ENCODE measurements at regions not wholly inside any gene's neighbourhood (a gene's known extent, or its start where the extent isn't known, plus 50 kb on each side); places are given as distances from the start of the nearest gene placed in this dataset.

DNA sequence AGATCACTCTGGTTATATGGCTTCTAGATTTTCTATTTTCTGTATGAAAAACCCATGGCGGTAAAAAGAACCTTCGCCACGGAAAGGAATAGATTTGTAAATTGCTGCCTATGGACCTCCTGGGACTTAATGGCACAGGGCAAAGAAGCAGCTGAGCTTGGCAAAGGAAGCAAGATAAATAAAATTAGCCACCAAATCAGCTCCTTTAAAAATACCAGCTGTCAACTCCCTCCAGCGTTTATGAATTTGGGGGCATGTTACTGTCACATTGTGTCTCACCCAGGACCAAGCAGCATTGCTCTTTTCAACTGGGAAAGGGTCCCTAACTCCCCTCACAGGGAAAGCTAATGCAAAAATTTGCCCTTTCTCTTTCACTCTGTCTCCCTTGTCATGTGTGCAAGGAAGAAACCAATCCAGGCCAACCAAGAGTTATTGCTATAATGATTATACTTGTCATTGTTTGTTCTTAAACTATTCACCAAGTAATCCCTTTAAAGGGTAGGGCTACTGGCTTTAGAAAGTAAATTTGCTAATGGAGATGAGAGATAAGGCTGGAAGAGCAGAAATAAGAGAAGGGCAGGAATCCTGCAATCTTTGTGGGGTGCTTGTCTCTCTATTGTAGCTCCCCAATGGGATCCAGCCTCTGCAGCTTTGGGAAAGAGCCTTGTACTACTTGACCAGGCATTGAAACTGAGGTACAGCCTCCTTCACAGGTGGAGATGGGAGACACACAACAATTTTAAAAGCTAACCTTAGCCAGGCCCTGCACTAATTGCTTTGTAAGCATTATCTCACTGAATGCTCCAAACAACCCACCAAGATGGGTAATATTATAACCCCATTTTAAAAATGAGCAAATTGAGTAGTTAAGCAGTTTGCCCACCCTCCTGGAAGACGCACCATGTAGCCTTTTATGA, 119.1 kb upstream of the KLF7 start:
- H3K27me3 Mint-ChIP-seq (ENCODE audit: unreplicated experiment), result no peaks in the 10 kb centered on the region
- TF ChIP-seq, protein P1, sequence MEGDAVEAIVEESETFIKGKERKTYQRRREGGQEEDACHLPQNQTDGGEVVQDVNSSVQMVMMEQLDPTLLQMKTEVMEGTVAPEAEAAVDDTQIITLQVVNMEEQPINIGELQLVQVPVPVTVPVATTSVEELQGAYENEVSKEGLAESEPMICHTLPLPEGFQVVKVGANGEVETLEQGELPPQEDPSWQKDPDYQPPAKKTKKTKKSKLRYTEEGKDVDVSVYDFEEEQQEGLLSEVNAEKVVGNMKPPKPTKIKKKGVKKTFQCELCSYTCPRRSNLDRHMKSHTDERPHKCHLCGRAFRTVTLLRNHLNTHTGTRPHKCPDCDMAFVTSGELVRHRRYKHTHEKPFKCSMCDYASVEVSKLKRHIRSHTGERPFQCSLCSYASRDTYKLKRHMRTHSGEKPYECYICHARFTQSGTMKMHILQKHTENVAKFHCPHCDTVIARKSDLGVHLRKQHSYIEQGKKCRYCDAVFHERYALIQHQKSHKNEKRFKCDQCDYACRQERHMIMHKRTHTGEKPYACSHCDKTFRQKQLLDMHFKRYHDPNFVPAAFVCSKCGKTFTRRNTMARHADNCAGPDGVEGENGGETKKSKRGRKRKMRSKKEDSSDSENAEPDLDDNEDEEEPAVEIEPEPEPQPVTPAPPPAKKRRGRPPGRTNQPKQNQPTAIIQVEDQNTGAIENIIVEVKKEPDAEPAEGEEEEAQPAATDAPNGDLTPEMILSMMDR (IDR thresholded peaks at IDR 0.05; ENCODE audit: unreplicated experiment), result no peak
- intact Hi-C loops (cut with micrococcal nuclease; ENCODE audit: unreplicated experiment), result no loop called here
- H3K9me3 Mint-ChIP-seq (ENCODE audit: low read depth, unreplicated experiment), result no peaks in the 10 kb centered on the region
- no peak overlapping the region for H3K4me3 Mint-ChIP-seq (ENCODE audit: low read depth, unreplicated experiment)
- no peak for DNase-seq
- H3K27ac Mint-ChIP-seq (ENCODE audit: unreplicated experiment), result no peak overlapping the region
- CTCF ChIA-PET, result no interaction called here
- no peaks in the 10 kb centered on the region for H3K36me3 Mint-ChIP-seq (ENCODE audit: insufficient read depth, unreplicated experiment)
- H3K4me1 Mint-ChIP-seq (ENCODE audit: low read depth, unreplicated experiment), result no peaks in the 10 kb centered on the region
- no TSS peak for BruUV-seq (replicated peaks)

DNA sequence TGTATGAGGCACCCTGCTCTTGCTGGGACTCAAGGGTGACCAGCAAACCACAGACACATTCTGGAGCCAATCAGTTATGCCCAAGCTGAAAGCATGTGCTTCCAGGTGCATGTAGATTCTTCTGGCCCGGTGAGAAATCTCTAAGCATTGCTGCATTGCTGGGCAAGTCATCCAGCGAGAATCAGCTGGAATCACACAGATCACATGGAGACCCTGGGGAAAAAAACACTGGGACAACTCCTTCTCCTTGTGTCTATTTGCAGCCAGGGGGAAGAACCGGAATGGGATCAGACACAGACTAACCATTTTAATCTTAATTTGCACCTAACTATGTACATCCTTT, 119.7 kb upstream of the KLF7 start:
- CTCF ChIA-PET, result no interaction called here
- no peak overlapping the region for H3K27ac Mint-ChIP-seq (ENCODE audit: unreplicated experiment)
- intact Hi-C loops (cut with micrococcal nuclease; ENCODE audit: unreplicated experiment), result no loop called here

DNA sequence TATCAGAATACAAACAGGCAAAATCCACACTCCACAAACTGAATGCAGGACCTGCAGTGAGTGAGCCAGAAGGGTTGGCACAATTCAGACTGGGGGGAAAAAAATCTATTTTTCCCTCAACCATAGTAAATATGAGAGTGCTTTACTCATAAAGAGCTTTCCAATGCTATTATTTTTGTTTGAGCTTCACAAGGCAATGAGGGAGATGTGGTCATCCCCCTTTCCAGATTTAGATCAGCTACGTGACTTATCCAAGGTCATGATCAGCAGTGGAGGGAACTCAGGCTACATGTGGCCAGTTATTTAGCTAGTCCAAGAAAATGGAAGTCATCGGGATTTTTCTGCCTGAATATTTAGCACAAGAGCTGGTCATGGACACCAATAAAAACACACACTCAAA, 120.4 kb upstream of the KLF7 start:
- H3K4me1 Mint-ChIP-seq (ENCODE audit: low read depth, unreplicated experiment), result no peaks in the 10 kb centered on the region
- no peak for DNase-seq
- H3K36me3 Mint-ChIP-seq (ENCODE audit: insufficient read depth, unreplicated experiment), result no peaks in the 10 kb centered on the region
- no peaks in the 10 kb centered on the region for H3K9me3 Mint-ChIP-seq (ENCODE audit: low read depth, unreplicated experiment)
- no peaks in the 10 kb centered on the region for H3K27me3 Mint-ChIP-seq (ENCODE audit: unreplicated experiment)
- BruUV-seq (replicated peaks), result no TSS peak
- no peak overlapping the region for H3K4me3 Mint-ChIP-seq (ENCODE audit: low read depth, unreplicated experiment)
- no peak overlapping the region for H3K27ac Mint-ChIP-seq (ENCODE audit: unreplicated experiment)
- CTCF ChIA-PET, result no interaction called here
- intact Hi-C loops (cut with micrococcal nuclease; ENCODE audit: unreplicated experiment), result no loop called here
- TF ChIP-seq, protein P1 (IDR thresholded peaks at IDR 0.05; ENCODE audit: unreplicated experiment), result no peak

More for the DNA sequence above, 119.7 kb upstream of the KLF7 start:
- H3K27me3 Mint-ChIP-seq (ENCODE audit: unreplicated experiment), result no peaks in the 10 kb centered on the region
- H3K4me1 Mint-ChIP-seq (ENCODE audit: low read depth, unreplicated experiment), result no peaks in the 10 kb centered on the region
- TF ChIP-seq, protein P1 (IDR thresholded peaks at IDR 0.05; ENCODE audit: unreplicated experiment), result no peak
- H3K4me3 Mint-ChIP-seq (ENCODE audit: low read depth, unreplicated experiment), result no peak overlapping the region
- H3K36me3 Mint-ChIP-seq (ENCODE audit: insufficient read depth, unreplicated experiment), result no peaks in the 10 kb centered on the region
- no peak for DNase-seq
- H3K9me3 Mint-ChIP-seq (ENCODE audit: low read depth, unreplicated experiment), result no peaks in the 10 kb centered on the region
- no TSS peak for BruUV-seq (replicated peaks)

DNA sequence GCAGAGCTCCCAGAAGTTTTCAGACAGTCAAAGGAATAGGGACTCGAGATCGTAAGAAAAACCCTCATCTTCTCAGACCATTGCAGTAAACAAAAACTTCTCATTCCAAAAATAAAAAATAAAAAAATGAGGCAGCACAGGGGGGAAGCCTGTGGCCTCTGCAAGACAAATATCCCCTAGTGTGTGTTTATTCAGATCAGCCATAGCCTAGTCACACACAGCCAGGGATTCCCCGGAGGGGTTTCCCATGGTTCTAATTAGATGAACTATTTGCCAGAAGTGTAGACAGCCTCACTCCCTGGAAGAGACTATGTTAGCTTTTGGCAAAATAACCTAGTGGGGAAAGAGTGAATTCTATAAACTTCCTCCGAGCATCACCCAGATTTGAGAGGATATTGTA, 122.9 kb upstream of the KLF7 start:
- H3K27ac Mint-ChIP-seq (ENCODE audit: unreplicated experiment), result no peak overlapping the region
- H3K9me3 Mint-ChIP-seq (ENCODE audit: low read depth, unreplicated experiment), result no peaks in the 10 kb centered on the region
- CTCF ChIA-PET, result no interaction called here
- no peak overlapping the region for H3K4me3 Mint-ChIP-seq (ENCODE audit: low read depth, unreplicated experiment)
- intact Hi-C loops (cut with micrococcal nuclease; ENCODE audit: unreplicated experiment), result no loop called here
- TF ChIP-seq, protein P1 (IDR thresholded peaks at IDR 0.05; ENCODE audit: unreplicated experiment), result no peak
- no TSS peak for BruUV-seq (replicated peaks)
- H3K36me3 Mint-ChIP-seq (ENCODE audit: insufficient read depth, unreplicated experiment), result no peaks in the 10 kb centered on the region
- no peaks in the 10 kb centered on the region for H3K27me3 Mint-ChIP-seq (ENCODE audit: unreplicated experiment)
- DNase-seq, result no peak
- no peaks in the 10 kb centered on the region for H3K4me1 Mint-ChIP-seq (ENCODE audit: low read depth, unreplicated experiment)
